H9 (cell line): ENCODE measurements at regions not wholly inside any gene's neighbourhood (a gene's known extent, or its start where the extent isn't known, plus 50 kb on each side); places are given as distances from the start of the nearest gene placed in this dataset.

Source experiments
- DNase-seq: peaks from one replicate; pipeline ENCODE4 v3.0.0-alpha.2; 2017
- H2AFZ ChIP-seq: one replicate; pipeline ENCODE4 v1.6.1; 2013; ENCODE audit warnings: mild to moderate bottlenecking, low read length, control low read depth, moderate library complexity
- H2AK5ac ChIP-seq: 2 replicates; pipeline ENCODE4 v1.6.1; 2013; ENCODE audit warnings: low read length, control low read depth, mixed read lengths; ENCODE audit not compliant: insufficient read length
- H2BK120ac ChIP-seq: one replicate; pipeline ENCODE4 v1.6.1; 2013; ENCODE audit warnings: low read depth, mild to moderate bottlenecking, low read length, control low read depth, inconsistent platforms; ENCODE audit not compliant: poor library complexity, severe bottlenecking
- H2BK12ac ChIP-seq: 2 replicates; pipeline ENCODE4 v1.6.1; 2013; ENCODE audit warnings: low read length, control low read depth, mixed read lengths, low read depth; ENCODE audit not compliant: insufficient read length
- H2BK15ac ChIP-seq: 2 replicates; pipeline ENCODE4 v1.6.1; 2013; ENCODE audit warnings: low read depth, low read length, control low read depth
- H2BK20ac ChIP-seq: one replicate; pipeline ENCODE4 v1.6.1; 2013; ENCODE audit warnings: low read depth, mild to moderate bottlenecking, low read length, control low read depth, inconsistent platforms; ENCODE audit not compliant: poor library complexity, severe bottlenecking
- H2BK5ac ChIP-seq: 2 replicates; pipeline ENCODE4 v1.6.1; 2013; ENCODE audit warnings: low read length, control low read depth, mixed read lengths; ENCODE audit not compliant: insufficient read length
- H3K14ac ChIP-seq: 2 replicates; pipeline ENCODE4 v1.6.1; 2013; ENCODE audit warnings: low read length, control low read depth; ENCODE audit not compliant: insufficient read depth
- H3K18ac ChIP-seq: 2 replicates; pipeline ENCODE4 v1.6.1; 2013; ENCODE audit warnings: low read depth, mild to moderate bottlenecking, mixed read lengths, low read length, control low read depth; ENCODE audit not compliant: insufficient read length
- H3K23ac ChIP-seq: 2 replicates; pipeline ENCODE4 v1.6.1; 2013; ENCODE audit warnings: low read length, control low read depth, mixed read lengths, low read depth; ENCODE audit not compliant: insufficient read length
- H3K23me2 ChIP-seq: 2 replicates; pipeline ENCODE4 v1.6.1; 2013; ENCODE audit warnings: low read depth, mild to moderate bottlenecking, mixed read lengths, low read length, control low read depth; ENCODE audit not compliant: insufficient read length, poor library complexity, severe bottlenecking
- H3K27ac ChIP-seq: 2 replicates; pipeline ENCODE4 v1.5.1; 2013; ENCODE audit warnings: low read length, control low read depth, mixed read lengths, low read depth; ENCODE audit not compliant: insufficient read length
- H3K27me3 ChIP-seq: 2 replicates; pipeline ENCODE4 v1.6.1; 2013; ENCODE audit warnings: low read length, control low read depth, inconsistent platforms; ENCODE audit not compliant: insufficient read depth
- H3K4ac ChIP-seq: 2 replicates; pipeline ENCODE4 v1.6.1; 2013; ENCODE audit warnings: low read depth, mild to moderate bottlenecking, control low read depth, inconsistent platforms, low read length, moderate library complexity
- H3K4me1 ChIP-seq: 2 replicates; pipeline ENCODE4 v1.6.1; 2013; ENCODE audit warnings: low read length, control low read depth, inconsistent platforms; ENCODE audit not compliant: insufficient read depth
- H3K4me2 ChIP-seq: 2 replicates; pipeline ENCODE4 v1.6.1; 2013; ENCODE audit warnings: low read length, control low read depth, mixed read lengths; ENCODE audit not compliant: insufficient read length, insufficient read depth
- H3K56ac ChIP-seq: 2 replicates; pipeline ENCODE4 v1.6.1; 2013; ENCODE audit warnings: low read depth, mild to moderate bottlenecking, mixed read lengths, low read length, control low read depth; ENCODE audit not compliant: insufficient read length
- H3K79me1 ChIP-seq: 2 replicates; pipeline ENCODE4 v1.6.1; 2013; ENCODE audit warnings: low read depth, mild to moderate bottlenecking, moderate library complexity, low read length, control low read depth, inconsistent platforms; ENCODE audit not compliant: insufficient read depth, poor library complexity, severe bottlenecking
- H3K79me2 ChIP-seq: 2 replicates; pipeline ENCODE4 v1.6.1; 2013; ENCODE audit warnings: low read length, control low read depth, inconsistent platforms; ENCODE audit not compliant: insufficient read depth
- H3K9ac ChIP-seq: 2 replicates; pipeline ENCODE4 v1.6.1; 2013; ENCODE audit warnings: low read length, control low read depth, mixed read lengths; ENCODE audit not compliant: insufficient read length; ENCODE audit errors: extremely low read depth
- H3K9me3 ChIP-seq: one replicate; pipeline ENCODE4 v1.6.1; 2013; ENCODE audit warnings: low read depth, low read length, inconsistent platforms; ENCODE audit not compliant: control insufficient read depth
- H3T11ph ChIP-seq: one replicate; pipeline ENCODE4 v1.6.1; 2013; ENCODE audit warnings: mild to moderate bottlenecking, low read length, control low read depth, inconsistent platforms
- H4K20me1 ChIP-seq: one replicate; pipeline ENCODE4 v1.6.1; 2013; ENCODE audit not compliant: control insufficient read depth, insufficient read length, insufficient read depth
- H4K5ac ChIP-seq: 2 replicates; pipeline ENCODE4 v1.6.1; 2013; ENCODE audit warnings: low read depth, mild to moderate bottlenecking, mixed read lengths, low read length, control low read depth; ENCODE audit not compliant: insufficient read length
- H4K8ac ChIP-seq: replicated peaks from 2 replicates; pipeline ENCODE4 v1.6.1; 2013; ENCODE audit warnings: low read length, control low read depth, mixed read lengths, low read depth; ENCODE audit not compliant: insufficient read length
- H4K91ac ChIP-seq: 2 replicates; pipeline ENCODE4 v1.6.1; 2013; ENCODE audit warnings: low read depth, mild to moderate bottlenecking, moderate library complexity, mixed read lengths, low read length, control low read depth; ENCODE audit not compliant: insufficient read length
- H3K27ac Mint-ChIP-seq, 3 experiments: 2 replicates in 2 of 3; 3 replicates in 1 of 3; pipeline ENCODE4 v1.8.0; 2020 to 2021; ENCODE audit warnings: mixed read lengths in 3 of 3, mild to moderate bottlenecking in 1 of 3, moderate library complexity in 1 of 3
- H3K27me3 Mint-ChIP-seq: 2 replicates; pipeline ENCODE4 v1.8.0; 2021; ENCODE audit warnings: low read depth, mild to moderate bottlenecking, moderate library complexity, mixed read lengths
- H3K36me3 Mint-ChIP-seq, 3 experiments: 2 replicates in 2 of 3; 3 replicates in 1 of 3; pipeline ENCODE4 v1.8.0; 2020 to 2021; ENCODE audit warnings: low read depth in 3 of 3, mixed read lengths in 3 of 3; ENCODE audit not compliant: insufficient read depth in 1 of 3
- H3K4me1 Mint-ChIP-seq, 2 experiments: 2 replicates each; pipeline ENCODE4 v1.8.0; 2020; ENCODE audit warnings: mixed read lengths in 2 of 2
- H3K4me3 Mint-ChIP-seq, 2 experiments: 2 replicates in 1 of 2; 3 replicates in 1 of 2; pipeline ENCODE4 v1.8.0; 2020 to 2021; ENCODE audit warnings: mild to moderate bottlenecking in 2 of 2, mixed read lengths in 2 of 2, moderate library complexity in 1 of 2
- H3K9me3 Mint-ChIP-seq, 2 experiments: 2 replicates in 1 of 2; 3 replicates in 1 of 2; pipeline ENCODE4 v1.8.0; 2020; ENCODE audit warnings: mild to moderate bottlenecking in 2 of 2, mixed read lengths in 2 of 2, moderate library complexity in 1 of 2
- WGBS: extraction: QIAGEN DNeasy Blood & Tissue Kit; methylation state at CpG from one replicate; pipeline ENCODE4 v1.1.7; 2013; ENCODE audit warnings: missing lambda C conversion rate, low lambda C conversion rate, mixed read lengths; ENCODE audit not compliant: insufficient read length; ENCODE audit errors: extremely low coverage; 5-methylcytosine and 5-hydroxymethylcytosine counted together
- TF ChIP-seq, protein P1 (sequence below): fragments of 200-600 bp; sonication (generic); conservative IDR thresholded peaks from 3 replicates; pipeline ENCODE4 v1.8.0; 2021; ENCODE audit warnings: antibody characterized with exemption, mild to moderate bottlenecking

DNA sequence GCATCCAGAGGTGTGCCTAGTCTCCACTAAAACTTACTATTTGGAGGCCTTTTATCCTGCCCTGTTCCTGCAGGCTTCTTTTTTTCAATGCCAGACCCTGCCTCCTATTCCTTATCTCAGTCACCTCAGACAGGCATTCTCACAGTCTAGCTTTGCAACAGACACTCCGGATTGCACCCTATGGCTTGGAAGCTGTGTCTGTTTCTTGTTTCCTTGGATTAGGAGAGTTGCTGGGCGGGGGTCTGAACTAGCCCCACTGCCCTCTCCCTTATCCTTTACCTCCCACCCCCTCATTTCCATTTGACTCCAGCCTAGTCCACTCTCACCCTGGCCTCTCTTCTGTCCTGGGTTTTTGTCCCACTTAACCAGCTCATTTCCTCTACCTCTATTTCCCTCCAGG lies 228.1 kb upstream of the CITED2 start:
- Histone ChIP-seq H3K4me2 (no peak overlapping the region), H3K18ac (no peak overlapping the region), H2BK12ac (no peak overlapping the region), H4K8ac (no peak overlapping the region), H2AFZ (no peak overlapping the region), H3K4ac (no peak overlapping the region), H3K9me3 (no peaks in the 10 kb centered on the region), H4K91ac (no peak overlapping the region), H3K56ac (no peak overlapping the region), H3K14ac (no peak overlapping the region), H3K23me2 (no peaks in the 10 kb centered on the region), H3K9ac (no peak overlapping the region), H3K79me1 (no peaks in the 10 kb centered on the region), H3K79me2 (no peaks in the 10 kb centered on the region), H3K27ac (no peak overlapping the region), H3K27me3 (no peaks in the 10 kb centered on the region), H2BK20ac (no peak overlapping the region), H2BK15ac (no peak overlapping the region), H3K23ac (no peak overlapping the region), H2BK120ac (no peak overlapping the region), H4K5ac (no peak overlapping the region), H2AK5ac (no peak overlapping the region), H4K20me1 (no peaks in the 10 kb centered on the region), H3K4me1 (peaks cover 3% of the 10 kb centered on the region; the same call in 1 of the 2 replicates), H3T11ph (no peak overlapping the region), H2BK5ac (no peak overlapping the region)
- Mint-ChIP-seq H3K27me3 (no peaks in the 10 kb centered on the region), H3K36me3 (no peaks in the 10 kb centered on the region), H3K4me3 (no peak overlapping the region), H3K9me3 (no peaks in the 10 kb centered on the region), H3K4me1 (peaks cover 20 to 22% of the 10 kb centered on the region in 2 experiments), H3K27ac (peak overlapping the region in 1 of 3 experiments; percentile 50; a peak in 2 of 7 replicates)
- no CpG with 5 or more reads among the region's 2 CpGs for WGBS
- no peak for DNase-seq
- TF ChIP-seq, protein P1, sequence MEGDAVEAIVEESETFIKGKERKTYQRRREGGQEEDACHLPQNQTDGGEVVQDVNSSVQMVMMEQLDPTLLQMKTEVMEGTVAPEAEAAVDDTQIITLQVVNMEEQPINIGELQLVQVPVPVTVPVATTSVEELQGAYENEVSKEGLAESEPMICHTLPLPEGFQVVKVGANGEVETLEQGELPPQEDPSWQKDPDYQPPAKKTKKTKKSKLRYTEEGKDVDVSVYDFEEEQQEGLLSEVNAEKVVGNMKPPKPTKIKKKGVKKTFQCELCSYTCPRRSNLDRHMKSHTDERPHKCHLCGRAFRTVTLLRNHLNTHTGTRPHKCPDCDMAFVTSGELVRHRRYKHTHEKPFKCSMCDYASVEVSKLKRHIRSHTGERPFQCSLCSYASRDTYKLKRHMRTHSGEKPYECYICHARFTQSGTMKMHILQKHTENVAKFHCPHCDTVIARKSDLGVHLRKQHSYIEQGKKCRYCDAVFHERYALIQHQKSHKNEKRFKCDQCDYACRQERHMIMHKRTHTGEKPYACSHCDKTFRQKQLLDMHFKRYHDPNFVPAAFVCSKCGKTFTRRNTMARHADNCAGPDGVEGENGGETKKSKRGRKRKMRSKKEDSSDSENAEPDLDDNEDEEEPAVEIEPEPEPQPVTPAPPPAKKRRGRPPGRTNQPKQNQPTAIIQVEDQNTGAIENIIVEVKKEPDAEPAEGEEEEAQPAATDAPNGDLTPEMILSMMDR = no peak
